ENCODE measurements at regions not wholly inside any gene's neighbourhood (a gene's known extent, or its start where the extent isn't known, plus 50 kb on each side); places are given as distances from the start of the nearest gene placed in this dataset.

- DNase-seq (ENCODE audit: low read depth, low spot score) = no peak
Measured at GRCh38 chr1:75984781-75985180, 52.6 kb upstream of the ASB17 start.

DNA sequence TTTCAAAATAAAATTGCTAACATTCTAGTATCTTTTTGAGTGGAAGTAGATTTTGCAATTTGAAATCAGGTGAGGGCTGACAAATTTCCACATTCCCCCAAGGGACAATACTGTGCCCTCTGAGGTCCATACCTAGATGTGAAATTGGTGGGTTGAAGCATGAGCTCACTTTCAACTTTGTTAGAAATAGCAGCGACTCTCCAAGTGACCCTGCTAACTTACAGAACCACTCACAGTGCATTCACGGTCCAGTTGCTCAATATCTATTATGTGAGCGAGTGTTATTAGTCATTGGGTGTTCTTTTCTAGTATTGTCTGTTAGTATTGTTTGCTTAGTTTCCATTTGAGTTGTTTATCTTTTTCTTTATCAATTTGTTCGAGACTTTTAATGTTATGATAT, 53.6 kb upstream of the ASB17 start:
- DNase-seq (ENCODE audit: low read depth, low spot score) = no peak

DNA sequence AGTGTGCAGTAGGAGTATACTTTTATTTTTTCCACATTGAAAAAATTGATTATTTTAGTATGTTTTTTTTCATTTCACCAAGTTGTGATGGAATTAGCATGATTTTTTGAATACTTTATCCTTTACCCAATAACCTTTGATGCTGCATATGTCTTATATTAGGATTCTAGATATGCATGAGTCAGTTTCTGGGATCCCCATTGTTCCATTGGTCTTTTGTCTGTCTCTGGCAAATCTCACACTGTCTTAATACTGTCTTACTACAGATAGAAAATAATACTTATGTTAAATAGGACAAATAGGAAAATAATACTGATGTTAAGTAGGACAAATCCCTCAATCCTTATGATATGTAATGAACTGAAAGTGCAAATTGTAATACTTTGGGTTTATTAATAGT, 54.3 kb upstream of the ASB17 start:
- DNase-seq (ENCODE audit: low read depth, low spot score) = no peak

- no peak for DNase-seq (ENCODE audit: low read depth, low spot score)
Measured at GRCh38 chr1:75989121-75989520, 56.9 kb upstream of the ASB17 start.

GRCh38 chr1:75990686-75991085, 58.5 kb upstream of the ASB17 start:
- no peak for DNase-seq (ENCODE audit: low read depth, low spot score)

DNA sequence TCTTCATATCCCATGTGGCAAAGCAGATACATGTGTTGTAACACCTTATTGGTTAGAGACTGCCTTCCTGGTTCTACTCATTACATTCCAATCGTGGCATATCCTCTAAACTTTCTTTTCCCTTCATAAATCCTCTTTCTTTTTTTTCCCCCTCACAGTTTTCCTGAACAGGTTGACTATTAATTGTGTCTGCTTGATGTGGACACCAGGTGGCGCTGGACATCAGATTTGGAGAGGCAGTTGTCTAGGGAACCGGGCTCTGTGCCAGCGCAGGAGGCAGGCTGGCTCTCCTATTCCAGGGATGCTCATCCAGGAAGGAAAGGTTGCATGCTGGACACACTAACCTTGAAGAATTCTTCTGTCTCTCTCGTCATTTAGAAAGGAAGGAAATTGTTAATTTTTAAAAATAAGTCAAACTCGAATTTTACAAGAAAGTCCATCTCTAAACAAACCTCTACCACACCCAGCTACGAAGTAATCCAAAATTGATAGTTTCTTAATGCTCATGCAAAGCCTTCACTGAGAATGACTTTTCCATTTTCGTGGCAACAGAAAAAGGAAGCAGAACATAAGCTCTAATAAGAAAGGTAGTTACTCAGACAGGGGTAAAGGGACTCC, 59.4 kb upstream of the ASB17 start:
- DNase-seq (ENCODE audit: low read depth, low spot score) = peak; percentile 38

GRCh38 chr1:75992312-75992711, 60.1 kb upstream of the ASB17 start:
- DNase-seq (ENCODE audit: low read depth, low spot score) = no peak

- no peak for DNase-seq (ENCODE audit: low read depth, low spot score)
Measured at GRCh38 chr1:75993661-75994060, 61.5 kb upstream of the ASB17 start.

- DNase-seq (ENCODE audit: low read depth, low spot score) = no peak
Measured at GRCh38 chr1:75996196-75996595, 64.0 kb upstream of the ASB17 start.

DNA sequence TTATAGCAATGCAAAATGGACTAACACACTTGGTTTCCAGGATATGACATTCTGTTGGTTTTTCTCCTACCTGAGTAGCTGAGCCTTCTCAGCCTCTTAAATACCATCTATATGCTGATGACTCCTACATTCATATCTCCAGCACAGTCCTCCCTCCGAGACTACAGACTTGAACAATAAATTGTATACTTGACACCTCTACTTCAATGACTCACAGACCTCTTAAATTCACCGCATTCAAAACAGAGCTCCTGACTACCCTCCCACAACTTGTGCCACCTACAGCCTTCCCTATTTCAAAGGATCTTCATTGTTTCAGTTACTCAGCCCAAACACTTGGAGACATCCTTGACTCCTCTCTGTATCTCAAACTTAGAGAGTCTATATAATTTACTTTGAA, 66.8 kb upstream of the ASB17 start:
- no peak for DNase-seq (ENCODE audit: low read depth, low spot score)

- no peak for DNase-seq (ENCODE audit: low read depth, low spot score)
Measured at GRCh38 chr1:76003946-76004345, 70.6 kb upstream of the ST6GALNAC3 start.

DNA sequence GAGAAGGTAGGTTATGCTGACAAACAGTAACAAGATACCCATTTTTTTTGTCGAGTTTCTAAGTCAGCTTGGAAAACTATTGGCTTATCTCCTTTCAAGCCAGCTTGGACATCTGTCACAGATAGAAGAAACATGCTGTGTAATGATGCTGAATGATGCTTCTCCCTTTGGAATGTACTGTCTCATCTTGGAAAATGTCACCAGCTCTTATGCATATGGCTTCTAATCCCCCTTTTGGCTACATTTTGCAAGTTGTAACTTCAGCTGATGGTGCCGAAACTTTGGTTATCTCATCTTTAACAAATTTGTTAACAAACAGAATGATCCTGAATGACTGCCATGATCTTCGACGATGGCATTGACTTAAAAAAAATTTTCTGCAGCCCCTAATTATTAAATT, 68.8 kb upstream of the ST6GALNAC3 start:
- DNase-seq (ENCODE audit: low read depth, low spot score) = no peak

GRCh38 chr1:76006234-76006633, 68.3 kb upstream of the ST6GALNAC3 start:
- DNase-seq (ENCODE audit: low read depth, low spot score) = no peak

DNA sequence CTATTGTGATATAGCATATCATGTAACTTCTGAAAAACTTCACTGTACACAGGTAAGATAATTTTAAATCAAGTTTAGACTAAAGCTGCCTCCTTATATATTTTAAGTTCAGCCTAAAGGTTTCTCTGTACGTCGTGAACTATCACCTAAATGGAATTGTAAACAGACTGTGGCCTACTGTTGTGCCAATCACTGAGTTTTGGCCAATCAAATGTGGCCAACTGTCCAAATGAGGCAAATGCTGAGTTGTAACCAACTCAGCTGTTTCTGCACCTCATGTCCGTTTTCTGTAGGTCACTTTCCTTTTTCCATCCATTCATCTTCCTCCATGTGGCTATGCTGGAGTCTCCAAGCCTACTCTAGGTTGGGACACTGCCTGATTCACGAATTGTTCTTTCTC, 63.7 kb upstream of the ST6GALNAC3 start:
- no peak for DNase-seq (ENCODE audit: low read depth, low spot score)

DNA sequence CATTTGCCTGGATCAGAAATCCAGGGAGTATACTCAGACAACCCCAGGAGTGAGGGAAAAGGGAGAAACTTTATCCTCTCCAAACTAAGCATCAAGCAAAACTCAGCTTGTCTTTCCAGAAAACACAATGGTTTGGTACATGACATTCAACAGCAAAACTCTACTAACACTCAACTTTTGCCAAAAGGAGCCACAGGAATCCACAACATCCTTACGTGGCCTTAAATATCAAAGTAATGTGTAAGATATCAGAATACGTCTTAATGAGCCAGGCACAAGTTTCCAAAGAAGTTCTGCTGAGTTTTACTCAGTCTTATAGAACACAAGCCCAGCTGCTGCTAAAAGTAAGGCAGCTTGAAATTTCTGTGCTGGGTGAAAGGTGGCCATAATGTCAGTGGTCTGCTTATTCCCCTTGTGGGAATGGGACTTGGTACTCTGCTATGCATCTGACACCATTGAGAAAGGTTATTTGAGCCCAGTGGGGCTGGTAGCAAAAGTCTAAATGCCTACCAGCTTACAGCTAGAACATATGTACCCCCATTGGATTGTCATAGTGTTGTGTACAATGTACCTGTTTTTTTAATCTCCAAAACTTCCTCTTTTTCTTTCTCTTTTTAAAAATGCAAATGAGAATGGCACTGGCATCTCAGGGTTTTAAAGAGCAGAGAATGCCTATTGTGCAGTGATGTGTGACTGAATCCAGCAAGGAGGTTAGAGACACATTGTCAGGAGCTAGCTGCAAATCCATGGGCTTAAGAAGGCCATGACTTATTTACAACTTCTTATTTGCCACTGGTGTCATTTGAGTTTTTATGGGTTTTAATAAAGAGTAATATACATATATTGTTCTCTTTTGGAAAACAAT, 62.0 kb upstream of the ST6GALNAC3 start:
- DNase-seq (ENCODE audit: low read depth, low spot score) = no peak

- DNase-seq (ENCODE audit: low read depth, low spot score) = no peak
Measured at GRCh38 chr1:76013206-76013581, 61.4 kb upstream of the ST6GALNAC3 start.

GRCh38 chr1:76015478-76016103, 59.0 kb upstream of the ST6GALNAC3 start:
- no peak for DNase-seq (ENCODE audit: low read depth, low spot score)

GRCh38 chr1:76018045-76018444, 56.5 kb upstream of the ST6GALNAC3 start:
- DNase-seq (ENCODE audit: low read depth, low spot score) = no peak

- no peak for DNase-seq (ENCODE audit: low read depth, low spot score)
Measured at GRCh38 chr1:76021846-76022245, 52.7 kb upstream of the ST6GALNAC3 start.

DNA sequence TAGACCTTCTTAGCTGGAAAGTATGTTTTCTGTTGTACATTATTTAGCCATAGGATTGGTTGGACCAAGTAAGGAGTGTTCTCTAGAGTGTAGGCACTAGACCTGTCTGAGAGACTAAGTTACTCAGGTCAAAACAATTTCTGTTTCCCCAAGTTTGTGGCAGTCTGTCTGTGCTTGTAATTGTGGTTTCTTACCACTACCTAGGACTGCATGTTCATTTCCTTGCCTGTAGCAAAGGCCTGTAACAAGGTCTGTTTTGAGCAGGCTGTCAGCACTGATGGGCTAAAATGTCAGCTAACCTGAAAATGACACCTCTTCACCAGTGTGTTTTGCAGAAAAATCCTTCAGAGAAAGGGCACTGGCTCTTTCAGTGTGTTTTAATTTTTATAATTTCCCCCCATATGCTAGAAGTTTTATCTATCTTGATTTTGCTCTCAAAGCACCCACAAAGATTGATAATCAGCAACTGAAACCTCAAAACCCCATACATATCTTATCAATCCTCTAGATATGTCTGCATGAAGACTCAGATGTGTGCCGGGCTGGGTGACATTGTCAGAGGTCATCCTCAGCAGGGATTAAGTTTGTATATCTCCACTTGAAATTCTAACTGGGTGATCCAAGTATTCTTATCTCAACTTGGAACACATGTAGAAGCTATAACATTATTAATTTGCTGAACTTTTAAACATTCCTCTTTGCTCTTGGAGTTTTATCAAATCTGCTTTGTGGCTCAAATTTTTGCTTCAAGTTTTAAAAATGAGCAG, 50.7 kb upstream of the ST6GALNAC3 start:
- no peak for DNase-seq (ENCODE audit: low read depth, low spot score)

All from iPS DF 19.7 (cell line).